ENCODE measurements at regions not wholly inside any gene's neighbourhood (a gene's known extent, or its start where the extent isn't known, plus 50 kb on each side); places are given as distances from the start of the nearest gene placed in this dataset.
A peak's percentile ranks its signal among the peaks of the same experiment; 100 is the strongest.

GRCh38 chr21:38170704-38171682 lies 85.8 kb upstream of the KCNJ15 start (continued):
- TF ChIP-seq ZNF548 (tag by site-specific recombination; IDR thresholded peaks at IDR 0.05) (no peak), SALL2 (tag by site-specific recombination; IDR thresholded peaks at IDR 0.05; ENCODE audit: borderline replicate concordance) (no peak), ZBTB49 (tag by site-specific recombination; IDR thresholded peaks at IDR 0.05; ENCODE audit: low read depth) (no peak), ZSCAN5A (tag by site-specific recombination; IDR thresholded peaks at IDR 0.05) (no peak), ZFP41 (tag by site-specific recombination; IDR thresholded peaks at IDR 0.05; ENCODE audit: borderline replicate concordance) (no peak), ZNF660 (tag by site-specific recombination; IDR thresholded peaks at IDR 0.05) (no peak), ZNF747 (tag by site-specific recombination; IDR thresholded peaks at IDR 0.05) (no peak), KLF17 (tag by site-specific recombination; IDR thresholded peaks at IDR 0.05) (no peak), ZNF76 (tag by site-specific recombination; IDR thresholded peaks at IDR 0.05; ENCODE audit: borderline replicate concordance, low read depth) (no peak), ZNF596 (tag by site-specific recombination; IDR thresholded peaks at IDR 0.05) (no peak), EGR2 (tag by site-specific recombination; IDR thresholded peaks at IDR 0.05; ENCODE audit: low read depth) (no peak), ZNF416 (tag by site-specific recombination; IDR thresholded peaks at IDR 0.05) (no peak)

- ChIA-PET POLR2A (interaction anchor here (0.6 kb wide), 1 partner anchor 974 kb away, joined by 3 read pairs; no protein-coding TSS in a partner anchor), CTCF (interaction anchor here (0.7 to 12.3 kb wide), 9 partner anchors 8 to 970 kb away, joined by 3 to 378 read pairs (median 8); no protein-coding TSS in a partner anchor)
- Histone ChIP-seq H3K9me3 (ENCODE audit: control insufficient read depth, insufficient read depth, low read depth, low read length) (no peaks in the 10 kb centered on the region), H3K4me1 (ENCODE audit: control insufficient read depth, insufficient read depth, low read length) (no peaks in the 10 kb centered on the region), H3K36me3 (ENCODE audit: control insufficient read depth in 2 of 2, insufficient read depth in 1 of 2, low read length in 2 of 2) (no peaks in the 10 kb centered on the region), H3K27ac (ENCODE audit: extremely low read depth, low read depth, low read length) (no peak overlapping the region), H3K4me3 (ENCODE audit: low read depth, low read length) (no peak overlapping the region)
- peak; percentile 53; the same call in 1 of the 2 replicates for TF ChIP-seq GLIS1 (tag by site-specific recombination; IDR thresholded peaks at IDR 0.05)
- TF ChIP-seq REST (tag by site-specific recombination; IDR thresholded peaks at IDR 0.05): no peak
These were observed 85.0 kb upstream of the KCNJ15 start for GRCh38 chr21:38171723-38172344.
